Right atrium auricular region (tissue), 2 donors: ENCODE measurements at regions not wholly inside any gene's neighbourhood (a gene's known extent, or its start where the extent isn't known, plus 50 kb on each side); places are given as distances from the start of the nearest gene placed in this dataset.

Source experiments
- DNase-seq: peaks from one replicate; pipeline ENCODE4 v3.0.0-alpha.2; 2019; ENCODE audit warnings: low spot score
- H3K27ac ChIP-seq, 2 donors: fragments of 200-600 bp; sonication (generic); 1 replicate in 1 of 2; 2 replicates in 1 of 2; pipeline ENCODE4 v1.5.1; 2016 to 2019
- H3K27me3 ChIP-seq, 2 donors: fragments of 200-600 bp; sonication (generic); one replicate each; pipeline versions ENCODE4 v1.5.1 to v1.6.0; 2017 to 2019
- H3K36me3 ChIP-seq: fragments of 200-600 bp; sonication (generic); one replicate; pipeline ENCODE4 v1.5.1; 2016
- H3K4me1 ChIP-seq, 2 donors: fragments of 200-600 bp; sonication (generic); one replicate each; pipeline versions ENCODE4 v1.5.1 to v1.6.0; 2017 to 2019
- H3K4me3 ChIP-seq, 2 donors: fragments of 200-600 bp; sonication (generic); 1 replicate in 1 of 2; 2 replicates in 1 of 2; pipeline ENCODE4 v1.5.1; 2017 to 2019; ENCODE audit warnings: mild to moderate bottlenecking in 1 of 2, moderate library complexity in 1 of 2
- H3K9me3 ChIP-seq, 2 donors: fragments of 200-600 bp; sonication (generic); one replicate each; pipeline ENCODE4 v1.5.1; 2019
- CTCF ChIP-seq, 2 donors: fragments of 200-600 bp; sonication (generic); IDR thresholded peaks; one replicate each; pipeline ENCODE4 v1.5.1; 2019; ENCODE audit warnings: antibody characterized with exemption in 2 of 2

GRCh38 chr15:100785181-100786138 lies 94.2 kb upstream of the ALDH1A3 start:
- no peaks in the 10 kb centered on the region for H3K36me3 ChIP-seq
- no peak overlapping the region for H3K27ac ChIP-seq
- H3K9me3 ChIP-seq, result no peaks in the 10 kb centered on the region
- peak; percentile 38 for DNase-seq
- no peaks in the 10 kb centered on the region for H3K4me1 ChIP-seq
- no peak for TF ChIP-seq CTCF (IDR thresholded peaks at IDR 0.05)
- H3K27me3 ChIP-seq, result no peaks in the 10 kb centered on the region
- H3K4me3 ChIP-seq, result no peak overlapping the region

- Histone ChIP-seq H3K4me1 (no peaks in the 10 kb centered on the region), H3K4me3 (no peak overlapping the region), H3K36me3 (no peaks in the 10 kb centered on the region), H3K27ac (no peak overlapping the region), H3K9me3 (no peaks in the 10 kb centered on the region), H3K27me3 (no peaks in the 10 kb centered on the region)
- TF ChIP-seq CTCF (IDR thresholded peaks at IDR 0.05), result no peak
- DNase-seq, result peak; percentile 9
Measured at GRCh38 chr15:100786139-100786531, 93.5 kb upstream of the ALDH1A3 start.

- Histone ChIP-seq H3K9me3 (no peaks in the 10 kb centered on the region), H3K4me3 (no peak overlapping the region), H3K36me3 (no peaks in the 10 kb centered on the region), H3K27me3 (no peaks in the 10 kb centered on the region), H3K27ac (no peak overlapping the region), H3K4me1 (no peaks in the 10 kb centered on the region)
- DNase-seq, result peak; percentile 34
- TF ChIP-seq CTCF (IDR thresholded peaks at IDR 0.05), result no peak
Measured at GRCh38 chr15:100786901-100787566, 92.6 kb upstream of the ALDH1A3 start.

GRCh38 chr15:100787567-100788417 lies 91.8 kb upstream of the ALDH1A3 start:
- TF ChIP-seq CTCF (IDR thresholded peaks at IDR 0.05), result no peak
- peak; percentile 47 for DNase-seq
- Histone ChIP-seq H3K27me3 (no peaks in the 10 kb centered on the region), H3K36me3 (no peaks in the 10 kb centered on the region), H3K4me1 (no peaks in the 10 kb centered on the region), H3K27ac (no peak overlapping the region), H3K9me3 (no peaks in the 10 kb centered on the region), H3K4me3 (no peak overlapping the region)

GRCh38 chr15:100788418-100789105 lies 91.1 kb upstream of the ALDH1A3 start:
- H3K4me3 ChIP-seq, result no peak overlapping the region
- H3K4me1 ChIP-seq, result no peaks in the 10 kb centered on the region
- no peaks in the 10 kb centered on the region for H3K36me3 ChIP-seq
- H3K9me3 ChIP-seq, result no peaks in the 10 kb centered on the region
- H3K27me3 ChIP-seq, result no peaks in the 10 kb centered on the region
- no peak for TF ChIP-seq CTCF (IDR thresholded peaks at IDR 0.05)
- peak; percentile 48 for DNase-seq
- no peak overlapping the region for H3K27ac ChIP-seq
